Stimulated activated naive CD8-positive, alpha-beta T cell treated with anti-CD3 and anti-CD28 coated beads, Interleukin-15, amount 100 ng/mL, for 72 hours (primary cell): ENCODE measurements at regions not wholly inside any gene's neighbourhood (a gene's known extent, or its start where the extent isn't known, plus 50 kb on each side); places are given as distances from the start of the nearest gene placed in this dataset.

Experiments
- ATAC-seq: fragments of 150-1000 bp; cut with Tn5 transposase; 2 replicates; pipeline ENCODE4 v1.10.0; 2021; ENCODE audit warnings: mild to moderate bottlenecking, moderate library complexity
- DNase-seq, 2 donors: peaks; one replicate each; pipeline ENCODE4 v3.0.0; 2021 to 2022
- H3K27ac Mint-ChIP-seq, 2 donors: one replicate each; pipeline ENCODE4 v1.8.0; 2022; ENCODE audit warnings: mild to moderate bottlenecking in 2 of 2, mixed read lengths in 2 of 2, moderate library complexity in 2 of 2
- H3K27me3 Mint-ChIP-seq: one replicate; pipeline ENCODE4 v1.8.0; 2022; ENCODE audit warnings: mixed read lengths
- H3K4me1 Mint-ChIP-seq: one replicate; pipeline ENCODE4 v1.8.0; 2022; ENCODE audit warnings: mild to moderate bottlenecking, mixed read lengths
- H3K4me3 Mint-ChIP-seq, 2 donors: one replicate each; pipeline ENCODE4 v1.8.0; 2022; ENCODE audit warnings: mild to moderate bottlenecking in 2 of 2, mixed read lengths in 2 of 2, moderate library complexity in 1 of 2
- H3K9me3 Mint-ChIP-seq, 2 donors: one replicate each; pipeline ENCODE4 v1.8.0; 2022; ENCODE audit warnings: mixed read lengths in 2 of 2

DNA sequence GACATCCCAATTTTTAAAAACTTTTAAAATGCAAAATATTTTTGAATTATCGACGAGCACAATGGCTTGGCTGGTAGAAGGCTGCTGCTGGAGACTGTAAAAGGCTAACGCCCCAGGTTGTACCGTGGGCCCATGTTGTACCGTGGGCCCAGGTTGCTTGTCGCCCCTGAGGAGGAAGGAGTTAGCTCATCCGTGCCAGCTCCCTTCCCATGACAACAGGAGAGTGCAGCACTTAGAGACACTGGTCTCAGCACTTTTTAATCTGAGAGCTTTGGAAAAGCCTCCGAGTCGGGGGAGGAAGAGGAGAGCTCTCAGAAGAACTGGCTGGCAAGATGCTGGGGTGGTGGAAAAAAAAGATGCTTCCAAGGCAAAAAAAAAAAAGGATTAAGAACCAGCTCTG is 50.3 kb upstream of the CACNA1A start:
- peaks cover 0 to 6% of the 10 kb centered on the region in 2 donors for H3K9me3 Mint-ChIP-seq
- H3K27ac Mint-ChIP-seq: no peak overlapping the region
- ATAC-seq: no peak
- DNase-seq: no peak
- H3K4me3 Mint-ChIP-seq: no peak overlapping the region
- peaks cover 44% of the 10 kb centered on the region for H3K27me3 Mint-ChIP-seq
- H3K4me1 Mint-ChIP-seq: no peaks in the 10 kb centered on the region
